ENCODE measurements at regions not wholly inside any gene's neighbourhood (a gene's known extent, or its start where the extent isn't known, plus 50 kb on each side); places are given as distances from the start of the nearest gene placed in this dataset.

DNA sequence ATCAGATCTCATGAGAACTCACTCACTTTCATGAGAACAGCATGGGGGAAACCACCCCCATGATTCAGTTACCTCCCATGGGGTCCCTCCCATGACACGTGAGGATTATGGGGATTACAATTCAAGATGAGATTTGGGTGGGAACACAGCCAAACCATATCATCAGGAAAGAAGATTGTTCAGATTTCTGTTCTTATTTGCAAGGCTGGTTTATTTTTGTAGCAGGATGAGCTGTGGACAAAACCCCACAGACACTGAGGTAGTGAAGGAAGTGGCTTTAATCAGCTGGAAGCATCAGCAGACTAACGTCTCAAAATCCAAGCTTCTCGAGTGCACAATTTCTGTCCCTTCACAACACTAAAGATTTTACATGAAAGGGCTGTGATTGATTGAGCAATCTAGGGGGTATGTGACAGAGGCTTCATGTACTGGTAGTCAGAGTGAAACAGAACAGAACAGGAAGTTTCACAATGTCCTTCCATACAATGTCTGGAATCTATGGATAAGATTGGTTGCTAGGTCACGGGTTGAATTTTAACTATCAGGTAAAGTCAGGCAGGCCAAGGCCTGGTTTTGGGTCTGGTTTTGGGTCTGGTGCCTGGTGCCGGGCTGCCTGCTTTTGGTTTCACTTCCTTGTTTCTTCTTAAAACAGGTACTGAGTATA, 91.3 kb upstream of the ZNF366 start:
- Histone ChIP-seq H3K27me3 (replicated peaks in 1 of 7) (no peaks in the 10 kb centered on the region), H3K4me3 (no peak overlapping the region), H3K4me1 (peaks cover 0 to 27% (median 10%) of the 10 kb centered on the region in 6 donors), H3K9me3 (peaks cover 0 to 5% (median 0%) of the 10 kb centered on the region in 8 donors), H3K27ac (peak overlapping the region; percentile 8 to 74 (median 60)), H3K36me3 (no peaks in the 10 kb centered on the region)
- intact Hi-C loops (cut with DNase I; ENCODE audit: low total_unique reads): no loop called here
- 26 to 53% (median 42%) methylated on average over 5 of the region's 5 CpGs for WGBS, 5 donors
- peak; percentile 79 for DNase-seq
- no peak for TF ChIP-seq CTCF (IDR thresholded peaks at IDR 0.05 in 8 of 11, conservative IDR thresholded peaks at IDR 0.05 in 3 of 11)
- no peak for TF ChIP-seq POLR2AphosphoS5 (IDR thresholded peaks at IDR 0.05)
- TF ChIP-seq POLR2A (IDR thresholded peaks at IDR 0.05): no peak

GRCh38 chr5:72597456-72597948, 90.3 kb upstream of the ZNF366 start:
- Histone ChIP-seq H3K4me1 (peaks cover 0 to 27% (median 10%) of the 10 kb centered on the region in 6 donors), H3K4me3 (no peak overlapping the region), H3K36me3 (no peaks in the 10 kb centered on the region), H3K27ac (peak overlapping the region in 2 of 8 donors; percentile 59 to 74), H3K27me3 (replicated peaks in 1 of 7) (no peaks in the 10 kb centered on the region), H3K9me3 (peaks cover 0 to 5% (median 0%) of the 10 kb centered on the region in 8 donors)
- TF ChIP-seq CTCF (IDR thresholded peaks at IDR 0.05 in 8 of 11, conservative IDR thresholded peaks at IDR 0.05 in 3 of 11): no peak
- TF ChIP-seq POLR2AphosphoS5 (IDR thresholded peaks at IDR 0.05): no peak
- no peak for TF ChIP-seq POLR2A (IDR thresholded peaks at IDR 0.05)
- WGBS, 5 donors: 62 to 81% (median 72%) methylated on average over 5 of the region's 5 CpGs
- no peak for DNase-seq
- intact Hi-C loops (cut with DNase I; ENCODE audit: low total_unique reads): no loop called here

GRCh38 chr5:72596956-72597355, 89.7 kb upstream of the ZNF366 start:
- no peak for DNase-seq
- no peak overlapping the region for H3K4me3 ChIP-seq
- peaks cover 0 to 5% (median 0%) of the 10 kb centered on the region in 8 donors for H3K9me3 ChIP-seq
- no peaks in the 10 kb centered on the region for H3K36me3 ChIP-seq
- no peak for TF ChIP-seq CTCF (IDR thresholded peaks at IDR 0.05 in 8 of 11, conservative IDR thresholded peaks at IDR 0.05 in 3 of 11)
- TF ChIP-seq POLR2A (IDR thresholded peaks at IDR 0.05): no peak
- no peak for TF ChIP-seq POLR2AphosphoS5 (IDR thresholded peaks at IDR 0.05)
- 75 to 91% (median 84%) methylated on average over 3 of the region's 3 CpGs for WGBS, 5 donors
- H3K27ac ChIP-seq: no peak overlapping the region
- intact Hi-C loops (cut with DNase I; ENCODE audit: low total_unique reads): no loop called here
- H3K27me3 ChIP-seq (replicated peaks in 1 of 7): no peaks in the 10 kb centered on the region
- peaks cover 0 to 27% (median 10%) of the 10 kb centered on the region in 6 donors for H3K4me1 ChIP-seq

DNA sequence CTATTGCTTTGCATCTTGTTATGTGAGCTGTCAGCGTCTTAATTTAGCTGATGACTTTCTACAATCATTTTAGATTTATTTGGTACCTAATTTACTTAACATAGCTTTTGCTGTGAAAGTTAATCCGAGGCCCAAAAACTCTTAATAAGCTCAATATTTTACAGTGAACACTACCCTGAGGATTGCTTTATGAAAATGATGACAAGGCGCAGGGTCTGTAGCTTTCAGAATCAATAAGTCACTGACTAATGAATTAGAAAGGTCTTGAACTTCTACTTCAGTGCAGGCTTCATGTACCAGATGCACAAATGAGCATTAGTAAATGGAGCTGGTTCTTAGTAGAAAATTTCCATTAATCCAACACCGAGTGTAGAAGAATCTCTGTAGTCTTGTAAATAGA, 81.4 kb upstream of the ZNF366 start:
- Histone ChIP-seq H3K27me3 (replicated peaks in 1 of 7) (no peaks in the 10 kb centered on the region), H3K4me1 (peaks cover 0 to 7% (median 0%) of the 10 kb centered on the region in 6 donors), H3K36me3 (no peaks in the 10 kb centered on the region), H3K4me3 (no peak overlapping the region), H3K27ac (no peak overlapping the region), H3K9me3 (no peaks in the 10 kb centered on the region)
- whole genome bisulfite sequencing, 5 donors: 86 to 94% (median 91%) methylated on average over 4 of the region's 4 CpGs
- intact Hi-C loops (cut with DNase I; ENCODE audit: low total_unique reads): no loop called here
- DNase-seq: no peak
- TF ChIP-seq CTCF (IDR thresholded peaks at IDR 0.05 in 8 of 11, conservative IDR thresholded peaks at IDR 0.05 in 3 of 11): no peak
- no peak for TF ChIP-seq POLR2AphosphoS5 (IDR thresholded peaks at IDR 0.05)
- TF ChIP-seq POLR2A (IDR thresholded peaks at IDR 0.05): no peak
